ENCODE measurements at regions not wholly inside any gene's neighbourhood (a gene's known extent, or its start where the extent isn't known, plus 50 kb on each side); places are given as distances from the start of the nearest gene placed in this dataset.

- intact Hi-C loops (cut with micrococcal nuclease) = no loop called here
- DNase-seq = no peak
- no peak overlapping the region for H3K4me3 ChIP-seq
- no peaks in the 10 kb centered on the region for H3K36me3 ChIP-seq
- TF ChIP-seq CTCF (IDR thresholded peaks at IDR 0.05; ENCODE audit: borderline replicate concordance) = no peak
- no peaks in the 10 kb centered on the region for H3K4me1 ChIP-seq
- no peak overlapping the region for H3K27ac ChIP-seq (replicated peaks)
- H3K9me3 ChIP-seq (replicated peaks) = no peaks in the 10 kb centered on the region
- no peaks in the 10 kb centered on the region for H3K27me3 ChIP-seq (ENCODE audit: low read depth)
These were observed 68.8 kb upstream of the PRPS1 start for GRCh38 chrX:107559506-107559905.

GRCh38 chrX:107560041-107560440 is 68.3 kb upstream of the PRPS1 start:
- no peaks in the 10 kb centered on the region for H3K27me3 ChIP-seq (ENCODE audit: low read depth)
- intact Hi-C loops (cut with micrococcal nuclease) = no loop called here
- no peaks in the 10 kb centered on the region for H3K9me3 ChIP-seq (replicated peaks)
- no peak overlapping the region for H3K4me3 ChIP-seq
- no peak overlapping the region for H3K27ac ChIP-seq (replicated peaks)
- no peaks in the 10 kb centered on the region for H3K36me3 ChIP-seq
- no peaks in the 10 kb centered on the region for H3K4me1 ChIP-seq
- DNase-seq = no peak
- TF ChIP-seq CTCF (IDR thresholded peaks at IDR 0.05; ENCODE audit: borderline replicate concordance) = no peak

GRCh38 chrX:107560980-107561379 is 67.3 kb upstream of the PRPS1 start:
- Histone ChIP-seq H3K4me1 (no peaks in the 10 kb centered on the region), H3K27me3 (ENCODE audit: low read depth) (no peaks in the 10 kb centered on the region), H3K4me3 (no peak overlapping the region), H3K27ac (replicated peaks) (no peak overlapping the region), H3K36me3 (no peaks in the 10 kb centered on the region), H3K9me3 (replicated peaks) (no peaks in the 10 kb centered on the region)
- TF ChIP-seq CTCF (IDR thresholded peaks at IDR 0.05; ENCODE audit: borderline replicate concordance) = no peak
- intact Hi-C loops (cut with micrococcal nuclease) = no loop called here
- no peak for DNase-seq

- Histone ChIP-seq H3K4me3 (no peak overlapping the region), H3K36me3 (no peaks in the 10 kb centered on the region), H3K27me3 (ENCODE audit: low read depth) (no peaks in the 10 kb centered on the region), H3K9me3 (replicated peaks) (no peaks in the 10 kb centered on the region), H3K27ac (replicated peaks) (no peak overlapping the region), H3K4me1 (no peaks in the 10 kb centered on the region)
- no peak for DNase-seq
- no peak for TF ChIP-seq CTCF (IDR thresholded peaks at IDR 0.05; ENCODE audit: borderline replicate concordance)
- intact Hi-C loops (cut with micrococcal nuclease) = no loop called here
These were observed 66.7 kb upstream of the PRPS1 start for GRCh38 chrX:107561468-107562215.

- Histone ChIP-seq H3K27me3 (ENCODE audit: low read depth) (no peaks in the 10 kb centered on the region), H3K27ac (replicated peaks) (no peak overlapping the region), H3K36me3 (no peaks in the 10 kb centered on the region), H3K4me3 (no peak overlapping the region), H3K4me1 (no peaks in the 10 kb centered on the region), H3K9me3 (replicated peaks) (no peaks in the 10 kb centered on the region)
- intact Hi-C loops (cut with micrococcal nuclease) = no loop called here
- TF ChIP-seq CTCF (IDR thresholded peaks at IDR 0.05; ENCODE audit: borderline replicate concordance) = no peak
- no peak for DNase-seq
These were observed 65.8 kb upstream of the PRPS1 start for GRCh38 chrX:107562482-107562881.
